Activated CD8-positive, alpha-beta T cell treated with anti-CD3 and anti-CD28 coated beads, Interleukin-2, amount 10 ng/mL, durations not matched to agents 7 days and 5 days (primary cell): ENCODE measurements at regions not wholly inside any gene's neighbourhood (a gene's known extent, or its start where the extent isn't known, plus 50 kb on each side); places are given as distances from the start of the nearest gene placed in this dataset.

Experiments used
- ATAC-seq: fragments of 150-1000 bp; cut with Tn5 transposase; one replicate; pipeline ENCODE4 v1.10.0; 2021; ENCODE audit warnings: moderate library complexity
- CTCF ChIA-PET: fragments of 350-600 bp; sonication (Branson Sonifier 250); formaldehyde crosslinking; loops from one replicate; lab custom pipeline; 2021; ENCODE audit warnings: antibody characterized with exemption; lab: Charles Lee
- POLR2A ChIA-PET: fragments of 350-600 bp; sonication (Branson Sonifier 250); formaldehyde crosslinking; loops from one replicate; lab custom pipeline; 2021; ENCODE audit warnings: antibody characterized with exemption; lab: Charles Lee
- DNase-seq: peaks from one replicate; pipeline ENCODE4 v3.0.0-alpha.2; 2020
- H3K27ac Mint-ChIP-seq: one replicate; pipeline ENCODE4 v1.8.0; 2021; ENCODE audit warnings: mild to moderate bottlenecking, mixed read lengths
- H3K27me3 Mint-ChIP-seq: one replicate; pipeline ENCODE4 v1.8.0; 2021; ENCODE audit warnings: low read depth, mixed read lengths
- H3K36me3 Mint-ChIP-seq: one replicate; pipeline ENCODE4 v1.8.0; 2021; ENCODE audit warnings: low read depth, mixed read lengths
- H3K4me1 Mint-ChIP-seq: one replicate; pipeline ENCODE4 v1.8.0; 2021; ENCODE audit warnings: low read depth, mixed read lengths
- H3K4me3 Mint-ChIP-seq: one replicate; pipeline ENCODE4 v1.8.0; 2021; ENCODE audit warnings: mild to moderate bottlenecking, mixed read lengths
- H3K9me3 Mint-ChIP-seq: one replicate; pipeline ENCODE4 v1.8.0; 2022; ENCODE audit warnings: mixed read lengths; ENCODE audit not compliant: insufficient read depth

- no peaks in the 10 kb centered on the region for H3K9me3 Mint-ChIP-seq
- DNase-seq (no peak), ATAC-seq (no peak)
- H3K4me3 Mint-ChIP-seq = no peak overlapping the region
- H3K36me3 Mint-ChIP-seq = no peaks in the 10 kb centered on the region
- H3K4me1 Mint-ChIP-seq = no peaks in the 10 kb centered on the region
- no peaks in the 10 kb centered on the region for H3K27me3 Mint-ChIP-seq
- no peak overlapping the region for H3K27ac Mint-ChIP-seq
- ChIA-PET POLR2A (no interaction called here), CTCF (no interaction called here)
These were observed 184.0 kb downstream of the CYLD start for GRCh38 chr16:50925758-50926357.

- Mint-ChIP-seq H3K4me1 (no peaks in the 10 kb centered on the region), H3K36me3 (no peaks in the 10 kb centered on the region), H3K9me3 (no peaks in the 10 kb centered on the region), H3K4me3 (no peak overlapping the region), H3K27ac (no peak overlapping the region), H3K27me3 (no peaks in the 10 kb centered on the region)
- DNase-seq = no peak
- POLR2A ChIA-PET = no interaction called here
- CTCF ChIA-PET = no interaction called here
- no peak for ATAC-seq
These were observed 183.1 kb downstream of the CYLD start for GRCh38 chr16:50924759-50925545.

GRCh38 chr16:50917950-50918703 is 176.2 kb downstream of the CYLD start:
- POLR2A ChIA-PET = no interaction called here
- H3K4me1 Mint-ChIP-seq = no peaks in the 10 kb centered on the region
- no peak for DNase-seq
- peaks cover 2% of the 10 kb centered on the region for H3K27me3 Mint-ChIP-seq
- H3K27ac Mint-ChIP-seq = no peak overlapping the region
- ATAC-seq = no peak
- CTCF ChIA-PET = no interaction called here
- H3K4me3 Mint-ChIP-seq = no peak overlapping the region
- H3K36me3 Mint-ChIP-seq = no peaks in the 10 kb centered on the region
- no peaks in the 10 kb centered on the region for H3K9me3 Mint-ChIP-seq

GRCh38 chr16:50916040-50916439 is 174.2 kb downstream of the CYLD start:
- peaks cover 9% of the 10 kb centered on the region for H3K27me3 Mint-ChIP-seq
- ChIA-PET CTCF (no interaction called here), POLR2A (no interaction called here)
- no peaks in the 10 kb centered on the region for H3K36me3 Mint-ChIP-seq
- H3K9me3 Mint-ChIP-seq = no peaks in the 10 kb centered on the region
- ATAC-seq = no peak
- no peaks in the 10 kb centered on the region for H3K4me1 Mint-ChIP-seq
- DNase-seq = no peak
- no peak overlapping the region for H3K27ac Mint-ChIP-seq
- H3K4me3 Mint-ChIP-seq = no peak overlapping the region

GRCh38 chr16:50915120-50915519 is 173.2 kb downstream of the CYLD start:
- CTCF ChIA-PET = no interaction called here
- H3K36me3 Mint-ChIP-seq = no peaks in the 10 kb centered on the region
- POLR2A ChIA-PET = no interaction called here
- DNase-seq (no peak), ATAC-seq (no peak)
- no peaks in the 10 kb centered on the region for H3K4me1 Mint-ChIP-seq
- no peaks in the 10 kb centered on the region for H3K9me3 Mint-ChIP-seq
- no peak overlapping the region for H3K27ac Mint-ChIP-seq
- H3K4me3 Mint-ChIP-seq = no peak overlapping the region
- peaks cover 11% of the 10 kb centered on the region for H3K27me3 Mint-ChIP-seq

- ChIA-PET CTCF (no interaction called here), POLR2A (no interaction called here)
- Mint-ChIP-seq H3K27ac (no peak overlapping the region), H3K36me3 (no peaks in the 10 kb centered on the region), H3K4me3 (no peak overlapping the region), H3K9me3 (no peaks in the 10 kb centered on the region), H3K4me1 (no peaks in the 10 kb centered on the region), H3K27me3 (peaks cover 11% of the 10 kb centered on the region)
- DNase-seq (no peak), ATAC-seq (no peak)
These were observed 168.8 kb downstream of the CYLD start for GRCh38 chr16:50910736-50911100.

- Mint-ChIP-seq H3K36me3 (no peaks in the 10 kb centered on the region), H3K4me3 (no peak overlapping the region), H3K4me1 (no peaks in the 10 kb centered on the region), H3K27me3 (peaks cover 11% of the 10 kb centered on the region), H3K27ac (no peak overlapping the region), H3K9me3 (no peaks in the 10 kb centered on the region)
- DNase-seq (no peak), ATAC-seq (no peak)
- POLR2A ChIA-PET = no interaction called here
- CTCF ChIA-PET = no interaction called here
These were observed 168.2 kb downstream of the CYLD start for GRCh38 chr16:50909831-50910735.

GRCh38 chr16:50908468-50908867 is 166.6 kb downstream of the CYLD start:
- Mint-ChIP-seq H3K9me3 (no peaks in the 10 kb centered on the region), H3K4me1 (no peaks in the 10 kb centered on the region), H3K27me3 (peaks cover 11% of the 10 kb centered on the region), H3K27ac (no peak overlapping the region), H3K36me3 (no peaks in the 10 kb centered on the region), H3K4me3 (no peak overlapping the region)
- no peak for ATAC-seq
- POLR2A ChIA-PET = no interaction called here
- DNase-seq = no peak
- CTCF ChIA-PET = no interaction called here

- Mint-ChIP-seq H3K4me3 (no peak overlapping the region), H3K27me3 (peaks cover 4% of the 10 kb centered on the region), H3K36me3 (no peaks in the 10 kb centered on the region), H3K9me3 (no peaks in the 10 kb centered on the region), H3K27ac (no peak overlapping the region), H3K4me1 (no peaks in the 10 kb centered on the region)
- CTCF ChIA-PET = no interaction called here
- POLR2A ChIA-PET = no interaction called here
- ATAC-seq (no peak), DNase-seq (no peak)
These were observed 164.6 kb downstream of the CYLD start for GRCh38 chr16:50906454-50906853.

GRCh38 chr16:50902457-50902856 is 160.6 kb downstream of the CYLD start:
- DNase-seq (no peak), ATAC-seq (no peak)
- Mint-ChIP-seq H3K36me3 (no peaks in the 10 kb centered on the region), H3K4me3 (no peak overlapping the region), H3K9me3 (no peaks in the 10 kb centered on the region), H3K27ac (no peak overlapping the region), H3K27me3 (peaks cover 2% of the 10 kb centered on the region), H3K4me1 (no peaks in the 10 kb centered on the region)
- ChIA-PET CTCF (no interaction called here), POLR2A (no interaction called here)

- ATAC-seq = no peak
- no peaks in the 10 kb centered on the region for H3K9me3 Mint-ChIP-seq
These were observed 159.2 kb downstream of the CYLD start for GRCh38 chr16:50901062-50901461.

More at GRCh38 chr16:50901062-50901461, 159.2 kb downstream of the CYLD start:
- ChIA-PET CTCF (no interaction called here), POLR2A (no interaction called here)
- Mint-ChIP-seq H3K27me3 (peaks cover 2% of the 10 kb centered on the region), H3K36me3 (no peaks in the 10 kb centered on the region), H3K4me1 (no peaks in the 10 kb centered on the region), H3K27ac (no peak overlapping the region), H3K4me3 (no peak overlapping the region)
- no peak for DNase-seq
